ENCODE measurements at regions not wholly inside any gene's neighbourhood (a gene's known extent, or its start where the extent isn't known, plus 50 kb on each side); places are given as distances from the start of the nearest gene placed in this dataset.

GRCh38 chr2:150589681-150590080, 102.2 kb upstream of the RND3 start:
- Histone ChIP-seq H3K4me3 (no peak overlapping the region), H3K36me3 (ENCODE audit: control insufficient read depth in 4 of 4, insufficient read depth in 4 of 4, low read length in 4 of 4) (no peaks in the 10 kb centered on the region), H3K4me1 (ENCODE audit: control insufficient read depth in 5 of 5, insufficient read depth in 5 of 5, low read length in 5 of 5) (peaks cover 0 to 15% (median 2%) of the 10 kb centered on the region in 5 donors), H3K27ac (ENCODE audit: low read depth in 1 of 2, low read length in 1 of 2) (no peak overlapping the region), H3K9ac (ENCODE audit: insufficient read depth in 1 of 2, low read length in 2 of 2) (no peak overlapping the region), H3K27me3 (ENCODE audit: control insufficient read depth in 3 of 3, insufficient read depth in 3 of 3, low read length in 2 of 3) (no peaks in the 10 kb centered on the region), H3K9me3 (ENCODE audit: control insufficient read depth in 4 of 4, insufficient read depth in 3 of 4, low read length in 3 of 4) (no peaks in the 10 kb centered on the region)
- ATAC-seq (ENCODE audit: insufficient read depth, low FRiP score) (no peak), DNase-seq (no peak)
- WGBS, 2 donors, result 86 to 94% methylated on average over 2 of the region's 2 CpGs
- no peak for TF ChIP-seq CTCF (IDR thresholded peaks at IDR 0.05; ENCODE audit: control extremely low read depth, extremely low read depth)

GRCh38 chr2:150588506-150588870, 101.0 kb upstream of the RND3 start:
- 69 to 89% methylated on average over 2 of the region's 2 CpGs for WGBS, 2 donors
- no peak for TF ChIP-seq CTCF (IDR thresholded peaks at IDR 0.05; ENCODE audit: control extremely low read depth, extremely low read depth)
- H3K36me3 ChIP-seq (ENCODE audit: control insufficient read depth in 4 of 4, insufficient read depth in 4 of 4, low read length in 4 of 4), result no peaks in the 10 kb centered on the region
- H3K27ac ChIP-seq (ENCODE audit: low read depth in 1 of 2, low read length in 1 of 2), result no peak overlapping the region
- H3K27me3 ChIP-seq (ENCODE audit: control insufficient read depth in 3 of 3, insufficient read depth in 3 of 3, low read length in 2 of 3), result no peaks in the 10 kb centered on the region
- DNase-seq (no peak), ATAC-seq (ENCODE audit: insufficient read depth, low FRiP score) (no peak)
- no peaks in the 10 kb centered on the region for H3K9me3 ChIP-seq (ENCODE audit: control insufficient read depth in 4 of 4, insufficient read depth in 3 of 4, low read length in 3 of 4)
- H3K9ac ChIP-seq (ENCODE audit: insufficient read depth in 1 of 2, low read length in 2 of 2), result no peak overlapping the region
- H3K4me1 ChIP-seq (ENCODE audit: control insufficient read depth in 5 of 5, insufficient read depth in 5 of 5, low read length in 5 of 5), result peaks cover 0 to 15% (median 2%) of the 10 kb centered on the region in 5 donors
- no peak overlapping the region for H3K4me3 ChIP-seq

GRCh38 chr2:150587547-150588505, 100.4 kb upstream of the RND3 start:
- H3K27me3 ChIP-seq (ENCODE audit: control insufficient read depth in 3 of 3, insufficient read depth in 3 of 3, low read length in 2 of 3), result no peaks in the 10 kb centered on the region
- peaks cover 0 to 15% (median 2%) of the 10 kb centered on the region in 5 donors for H3K4me1 ChIP-seq (ENCODE audit: control insufficient read depth in 5 of 5, insufficient read depth in 5 of 5, low read length in 5 of 5)
- TF ChIP-seq CTCF (IDR thresholded peaks at IDR 0.05; ENCODE audit: control extremely low read depth, extremely low read depth), result no peak
- H3K36me3 ChIP-seq (ENCODE audit: control insufficient read depth in 4 of 4, insufficient read depth in 4 of 4, low read length in 4 of 4), result no peaks in the 10 kb centered on the region
- no peak for ATAC-seq (ENCODE audit: insufficient read depth, low FRiP score)
- peaks cover 0 to 3% (median 0%) of the 10 kb centered on the region in 4 donors for H3K9me3 ChIP-seq (ENCODE audit: control insufficient read depth in 4 of 4, insufficient read depth in 3 of 4, low read length in 3 of 4)
- peak in 2 of 3 donors; percentile 60 to 67 for DNase-seq
- no peak overlapping the region for H3K9ac ChIP-seq (ENCODE audit: insufficient read depth in 1 of 2, low read length in 2 of 2)
- no peak overlapping the region for H3K4me3 ChIP-seq
- 53 to 59% methylated on average over 10 of the region's 10 CpGs for WGBS, 2 donors
- no peak overlapping the region for H3K27ac ChIP-seq (ENCODE audit: low read depth in 1 of 2, low read length in 1 of 2)

Data from lung (tissue), 11 donors.